K562 (cell line): ENCODE measurements at regions not wholly inside any gene's neighbourhood (a gene's known extent, or its start where the extent isn't known, plus 50 kb on each side); places are given as distances from the start of the nearest gene placed in this dataset.

Experiments
- GMEB1 ChIP-seq: fragments of 250-450 bp; sonication (Bioruptor Pico); IDR thresholded peaks from 2 replicates; pipeline ENCODE4 v1.4.0; 2020; ENCODE audit warnings: mild to moderate bottlenecking
- REST ChIP-seq, 2 experiments: fragments of 450-650 bp; formaldehyde crosslinking in 1 of 2; IDR thresholded peaks; 2 replicates each; pipeline versions ENCODE4 v1.4.0 to v1.6.1; 2014 to 2020; ENCODE audit warnings: mild to moderate bottlenecking in 2 of 2, borderline replicate concordance in 1 of 2, low read depth in 1 of 2
- ZBTB40 ChIP-seq, 2 experiments: fragments of 450-650 bp in 1 of 2; sonication (generic) in 1 of 2; formaldehyde crosslinking in 1 of 2; IDR thresholded peaks; 2 replicates each; pipeline versions ENCODE4 v1.7.1 to v1.9.0; 2016 to 2022; ENCODE audit warnings: inconsistent platforms in 1 of 2, mild to moderate bottlenecking in 1 of 2, missing genetic modification reagents in 1 of 2
- ZNF232 ChIP-seq: sonication (generic); formaldehyde crosslinking; IDR thresholded peaks from 2 replicates; pipeline ENCODE4 v1.8.0; 2022; ENCODE audit warnings: mild to moderate bottlenecking, missing genetic modification reagents
- ZNF699 ChIP-seq: fragments of 250-450 bp; sonication (Bioruptor Pico); IDR thresholded peaks from 2 replicates; pipeline ENCODE4 v1.8.0; 2021; ENCODE audit warnings: mild to moderate bottlenecking, moderate library complexity; ENCODE audit not compliant: insufficient replicate concordance

GRCh38 chr6:170227996-170228945 is 62.6 kb downstream of the DLL1 start (continued):
- TF ChIP-seq REST (IDR thresholded peaks at IDR 0.05; ENCODE audit: borderline replicate concordance) (no peak), REST (CRISPR knock-in tag; IDR thresholded peaks at IDR 0.05; ENCODE audit: low read depth) (no peak), GMEB1 (no peak), ZNF232 (no peak), ZNF699 (CRISPR knock-in tag) (no peak), ZBTB40 (IDR thresholded peaks at IDR 0.05) (no peak), ZBTB40 (CRISPR knock-in tag; IDR thresholded peaks at IDR 0.05) (no peak)
